Endothelial cell of umbilical vein (primary cell): ENCODE measurements at regions not wholly inside any gene's neighbourhood (a gene's known extent, or its start where the extent isn't known, plus 50 kb on each side); places are given as distances from the start of the nearest gene placed in this dataset.

Source experiments
- BruUV-seq: library from RNA; stranded (reverse); fragments of 400-500 nt; replicated peaks from 2 replicates; lab custom pipeline; 2021; lab: Mats Ljungman, UMichigan
- CTCF ChIA-PET: fragments of 300-600, 350-600 bp; sonication (Branson Sonifier 250); formaldehyde crosslinking; loops from one replicate; lab custom pipeline; 2021; ENCODE audit warnings: antibody characterized with exemption, inconsistent platforms; lab: Charles Lee
- POLR2A ChIA-PET: fragments of 300-600, 350-600 bp; sonication (Branson Sonifier 250); formaldehyde crosslinking; loops from one replicate; lab custom pipeline; 2021; ENCODE audit warnings: antibody characterized with exemption, inconsistent platforms; lab: Charles Lee
- DNase-seq: peaks from one replicate; pipeline ENCODE4 v3.0.0-alpha.2; 2011; ENCODE audit warnings: low read depth, low spot score
- FAIRE-seq: peaks from 2 replicates; lab custom pipeline; 2011; peaks lifted over from hg19 to GRCh38; lab: Jason Lieb, UNC
- H2AFZ ChIP-seq: 2 replicates; pipeline ENCODE4 v1.6.0; 2012; ENCODE audit warnings: low read depth, low read length, control low read depth, inconsistent platforms
- H3K27ac ChIP-seq: 2 replicates; pipeline ENCODE4 v1.5.1; 2011; ENCODE audit warnings: low read depth, mild to moderate bottlenecking, control low read depth, low read length, moderate library complexity; ENCODE audit not compliant: insufficient read depth
- H3K27me3 ChIP-seq, 2 experiments: 2 replicates each; pipeline versions ENCODE4 v1.6.0 to v1.6.1; 2011; ENCODE audit warnings: low read length in 2 of 2, mixed read lengths in 1 of 2; ENCODE audit not compliant: control insufficient read depth in 2 of 2, insufficient read depth in 2 of 2
- H3K36me3 ChIP-seq, 2 experiments: 2 replicates in 1 of 2; 3 replicates in 1 of 2; pipeline ENCODE4 v1.5.1; 2011; ENCODE audit warnings: low read length in 2 of 2, mild to moderate bottlenecking in 1 of 2, moderate library complexity in 1 of 2; ENCODE audit not compliant: control insufficient read depth in 2 of 2, insufficient read depth in 2 of 2; ENCODE audit errors: extremely low read depth in 1 of 2
- H3K4me1 ChIP-seq: 3 replicates; pipeline ENCODE4 v1.5.1; 2011; ENCODE audit warnings: mild to moderate bottlenecking, low read length; ENCODE audit not compliant: control insufficient read depth, insufficient read depth; ENCODE audit errors: extremely low read depth
- H3K4me2 ChIP-seq: 2 replicates; pipeline ENCODE4 v1.6.1; 2011; ENCODE audit warnings: low read length, control low read depth, mixed read lengths; ENCODE audit not compliant: insufficient read depth
- H3K4me3 ChIP-seq, 3 experiments: fragments of 200-600 bp in 1 of 3; sonication (generic), shearing (Covaris generic) in 1 of 3; replicated peaks in 1 of 3; 2 replicates each; pipeline ENCODE4 v1.5.1; 2011 to 2016; ENCODE audit warnings: control low read depth in 3 of 3, low read length in 3 of 3, mild to moderate bottlenecking in 2 of 3, inconsistent platforms in 1 of 3, low read depth in 1 of 3, moderate library complexity in 1 of 3; ENCODE audit not compliant: insufficient read depth in 1 of 3
- H3K79me2 ChIP-seq: 2 replicates; pipeline ENCODE4 v1.6.0; 2012; ENCODE audit warnings: low read length, inconsistent platforms; ENCODE audit not compliant: control insufficient read depth, insufficient read depth
- H3K9ac ChIP-seq: replicated peaks from 2 replicates; pipeline ENCODE3; 2011; ENCODE audit warnings: low read length, control low read depth; ENCODE audit not compliant: insufficient read depth; ENCODE audit errors: extremely low read depth
- H3K9me1 ChIP-seq: replicated peaks from 3 replicates; pipeline ENCODE4 v1.6.0; 2011; ENCODE audit warnings: mild to moderate bottlenecking, low read length; ENCODE audit not compliant: control insufficient read depth, insufficient read depth; ENCODE audit errors: extremely low read depth
- H3K9me3 ChIP-seq: replicated peaks from 2 replicates; pipeline ENCODE4 v1.5.1; 2012; ENCODE audit warnings: low read length, inconsistent platforms; ENCODE audit not compliant: control insufficient read depth, insufficient read depth
- H4K20me1 ChIP-seq: replicated peaks from 2 replicates; pipeline ENCODE3; 2011; ENCODE audit warnings: mild to moderate bottlenecking, low read length; ENCODE audit not compliant: control insufficient read depth, insufficient read depth; ENCODE audit errors: extremely low read depth
- CTCF ChIP-seq, 2 donors: IDR thresholded peaks; 1 replicate in 1 of 2; 2 replicates in 1 of 2; pipeline ENCODE4 v1.5.1; 2011; ENCODE audit warnings: low read length in 2 of 2, mild to moderate bottlenecking in 2 of 2, moderate library complexity in 2 of 2, control low read depth in 1 of 2, inconsistent platforms in 1 of 2, low read depth in 1 of 2; ENCODE audit not compliant: insufficient read depth in 1 of 2; ENCODE audit errors: extremely low read depth in 1 of 2
- EZH2 ChIP-seq: IDR thresholded peaks from 2 replicates; pipeline ENCODE4 v1.6.1; 2012; ENCODE audit warnings: borderline replicate concordance, low read depth, mild to moderate bottlenecking, moderate library complexity, low read length, inconsistent platforms; ENCODE audit not compliant: severe bottlenecking
- FOS ChIP-seq: IDR thresholded peaks from 2 replicates; pipeline ENCODE4 v1.6.1; 2011; ENCODE audit warnings: mild to moderate bottlenecking, low read length, moderate library complexity, borderline replicate concordance; ENCODE audit not compliant: insufficient read depth
- GATA2 ChIP-seq: IDR thresholded peaks from 2 replicates; pipeline ENCODE4 v1.7.0; 2011; ENCODE audit warnings: low read depth, mild to moderate bottlenecking, moderate library complexity, mixed read lengths, low read length; ENCODE audit not compliant: insufficient read length, insufficient read depth
- JUN ChIP-seq: IDR thresholded peaks from 2 replicates; pipeline ENCODE4 v1.6.1; 2011; ENCODE audit warnings: borderline replicate concordance, low read depth; ENCODE audit not compliant: insufficient read length, insufficient read depth
- MAX ChIP-seq: IDR thresholded peaks from 2 replicates; pipeline ENCODE4 v1.6.1; 2011; ENCODE audit not compliant: insufficient read depth, insufficient read length
- MYC ChIP-seq: IDR thresholded peaks from one replicate; pipeline ENCODE4 v1.6.1; 2011; ENCODE audit warnings: mild to moderate bottlenecking, low read depth, low read length
- POLR2A ChIP-seq: IDR thresholded peaks from 2 replicates; pipeline ENCODE4 v1.6.1; 2012; ENCODE audit warnings: low read depth, mild to moderate bottlenecking, control low read depth, low read length
- POLR2AphosphoS5 ChIP-seq: IDR thresholded peaks from 2 replicates; pipeline ENCODE4 v1.6.1; 2012; ENCODE audit warnings: low read depth, mild to moderate bottlenecking, control low read depth, low read length, moderate library complexity; ENCODE audit not compliant: insufficient read depth
- dilution Hi-C: fragments of 300-500 bp; cut with MboI; formaldehyde crosslinking; loops from one replicate; pipeline ENCODE4 v1.15.0; 2019; ENCODE audit warnings: low sequenced_read_pairs; ENCODE audit not compliant: extremely low pct_ligation_motif_present
- intact Hi-C: fragments of 100-400 bp; cut with micrococcal nuclease; formaldehyde crosslinking; loops from one replicate; pipeline ENCODE4 v1.10.0; 2022

GRCh38 chr2:104561251-104561650 is 292.7 kb upstream of the POU3F3 start:
- Histone ChIP-seq H2AFZ (no peak overlapping the region), H3K27me3 (no peaks in the 10 kb centered on the region), H3K36me3 (no peaks in the 10 kb centered on the region), H3K9me3 (peaks cover 6% of the 10 kb centered on the region), H3K79me2 (no peaks in the 10 kb centered on the region), H3K9ac (no peak overlapping the region), H3K4me1 (no peaks in the 10 kb centered on the region), H3K4me3 (no peak overlapping the region), H3K27ac (no peak overlapping the region), H3K9me1 (no peaks in the 10 kb centered on the region), H3K4me2 (no peak overlapping the region), H4K20me1 (no peaks in the 10 kb centered on the region)
- no peak for FAIRE-seq
- ChIA-PET POLR2A (no interaction called here), CTCF (no interaction called here)
- TF ChIP-seq EZH2 (no peak), POLR2A (no peak), POLR2AphosphoS5 (no peak), JUN (no peak), CTCF (IDR thresholded peaks at IDR 0.05; ENCODE audit: extremely low read depth in 1 of 2, insufficient read depth in 1 of 2, low read depth in 1 of 2, low read length in 2 of 2) (no peak), MYC (no peak)
- intact Hi-C loops = no loop called here
- DNase-seq = no peak
- BruUV-seq = no TSS peak
- dilution Hi-C loops = no loop called here

GRCh38 chr2:104562537-104562936 is 291.4 kb upstream of the POU3F3 start:
- H3K27me3 ChIP-seq = no peaks in the 10 kb centered on the region
- dilution Hi-C loops = no loop called here
- no peaks in the 10 kb centered on the region for H3K9me1 ChIP-seq
- intact Hi-C loops = no loop called here
- H3K9me3 ChIP-seq = peaks cover 8% of the 10 kb centered on the region
- no peaks in the 10 kb centered on the region for H3K79me2 ChIP-seq
- H3K4me2 ChIP-seq = no peak overlapping the region
- ChIA-PET CTCF (no interaction called here), POLR2A (no interaction called here)
- no peaks in the 10 kb centered on the region for H3K4me1 ChIP-seq
- no peak overlapping the region for H3K27ac ChIP-seq
- no peak overlapping the region for H3K9ac ChIP-seq
- no peak overlapping the region for H2AFZ ChIP-seq
- no peaks in the 10 kb centered on the region for H3K36me3 ChIP-seq
- no peak for FAIRE-seq
- H4K20me1 ChIP-seq = no peaks in the 10 kb centered on the region
- DNase-seq = no peak
- no peak overlapping the region for H3K4me3 ChIP-seq
- no peak for TF ChIP-seq FOS
- no peak for TF ChIP-seq CTCF (IDR thresholded peaks at IDR 0.05; ENCODE audit: extremely low read depth in 1 of 2, insufficient read depth in 1 of 2, low read depth in 1 of 2, low read length in 2 of 2)
- TF ChIP-seq EZH2 = no peak
- no peak for TF ChIP-seq POLR2A
- no peak for TF ChIP-seq POLR2AphosphoS5
- no peak for TF ChIP-seq JUN
- no peak for TF ChIP-seq GATA2
- TF ChIP-seq MYC = no peak
- TF ChIP-seq MAX = no peak
- no TSS peak for BruUV-seq
